HG03354 (cell line): ENCODE measurements at regions not wholly inside any gene's neighbourhood (a gene's known extent, or its start where the extent isn't known, plus 50 kb on each side); places are given as distances from the start of the nearest gene placed in this dataset.
"Not testable (repeated sequence)": the region's sequence is repeated elsewhere in the genome, so short reads cannot be mapped to it uniquely, and the experiment has no call there.

Source experiments
- ATAC-seq: cut with Tn5 transposase; IDR thresholded peaks from one replicate; pipeline ENCODE4 v1.9.1; 2021; ENCODE audit warnings: mild to moderate bottlenecking; ENCODE audit not compliant: unreplicated experiment, poor library complexity, severe bottlenecking

GRCh38 chr5:104942735-104943134 is 1380.1 kb upstream of the NUDT12 start:
- ATAC-seq = no peak

- no peak for ATAC-seq
Observed at GRCh38 chr5:104941030-104941645, 1378.5 kb upstream of the NUDT12 start.

- no peak for ATAC-seq
Observed at GRCh38 chr5:104937598-104937997, 1375.0 kb upstream of the NUDT12 start.

DNA sequence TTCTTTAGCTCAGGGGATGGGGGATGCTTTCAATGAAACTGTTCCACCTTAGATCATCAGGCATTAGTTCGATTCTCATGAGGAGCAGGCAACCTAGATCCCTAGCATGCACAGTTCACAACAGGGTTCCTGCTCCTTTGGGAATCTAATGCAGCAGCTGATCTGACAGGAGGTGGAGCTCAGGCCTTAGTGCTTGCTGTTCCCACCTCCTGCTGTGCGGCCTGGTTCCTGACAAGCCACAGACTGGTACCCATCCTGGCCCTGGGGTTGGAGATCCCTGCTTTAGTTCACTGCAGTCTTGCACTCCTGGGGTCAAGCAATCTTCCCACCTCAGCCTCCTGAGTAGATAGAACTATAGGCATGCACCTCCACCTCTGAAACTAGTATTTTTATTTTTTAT is 1369.8 kb upstream of the NUDT12 start:
- ATAC-seq = no peak

DNA sequence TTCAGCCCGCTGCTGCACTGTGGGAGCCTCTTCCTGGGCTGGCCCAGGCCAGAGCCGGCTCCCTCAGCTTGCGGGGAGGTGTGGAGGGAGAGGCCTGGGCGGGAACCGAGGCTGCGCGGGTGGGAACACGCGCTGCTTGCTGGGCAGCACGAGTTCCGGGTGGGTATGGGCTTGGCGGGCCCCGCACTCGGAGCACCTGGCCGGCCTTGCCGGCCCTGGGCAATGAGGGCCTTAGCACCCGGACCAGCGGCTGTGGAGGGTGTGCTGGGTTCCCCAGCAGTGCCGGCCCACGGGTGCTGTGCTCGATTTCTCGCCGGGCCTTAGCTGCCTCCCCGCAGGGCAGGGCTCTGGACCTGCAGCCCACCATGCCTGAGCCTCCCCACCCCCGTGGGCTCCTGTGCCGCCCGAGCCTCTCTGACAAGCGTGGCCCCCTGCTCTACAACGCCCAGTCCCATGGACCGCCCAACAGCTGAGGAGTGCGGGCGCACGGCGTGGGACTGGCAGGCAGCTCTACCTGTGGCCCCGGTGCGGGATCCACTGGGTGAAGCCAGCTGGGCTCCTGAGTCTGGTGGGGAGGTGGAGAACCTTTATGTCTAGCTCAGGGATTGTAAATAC is 1366.4 kb upstream of the NUDT12 start:
- ATAC-seq = no peak

GRCh38 chr5:104915226-104915625 is 1352.6 kb upstream of the NUDT12 start:
- no peak for ATAC-seq

DNA sequence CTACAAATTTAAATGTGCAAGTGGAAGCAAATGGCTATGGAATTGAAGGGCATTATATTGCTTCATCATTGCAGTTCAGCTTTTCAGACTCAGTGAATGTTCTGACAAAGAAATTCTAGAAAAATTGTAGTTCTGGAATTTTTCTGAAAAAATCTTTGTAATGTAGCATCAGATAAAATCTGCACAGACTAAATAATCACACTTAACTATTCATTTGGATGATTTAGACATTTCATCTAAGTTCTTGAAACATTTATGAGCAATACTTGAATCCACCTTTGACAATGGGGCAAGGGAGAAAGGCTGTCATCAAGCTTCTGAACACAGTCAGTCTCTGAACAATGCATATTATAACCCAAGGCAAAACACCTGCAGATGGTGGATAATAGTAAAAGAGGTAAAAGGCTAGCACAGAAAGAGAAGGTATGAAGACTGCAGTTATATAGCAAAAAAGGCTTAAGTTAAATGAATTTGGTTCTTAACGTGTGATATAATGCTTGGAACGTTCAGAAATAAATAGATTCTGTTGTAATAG is 1352.0 kb upstream of the NUDT12 start:
- ATAC-seq = no peak

DNA sequence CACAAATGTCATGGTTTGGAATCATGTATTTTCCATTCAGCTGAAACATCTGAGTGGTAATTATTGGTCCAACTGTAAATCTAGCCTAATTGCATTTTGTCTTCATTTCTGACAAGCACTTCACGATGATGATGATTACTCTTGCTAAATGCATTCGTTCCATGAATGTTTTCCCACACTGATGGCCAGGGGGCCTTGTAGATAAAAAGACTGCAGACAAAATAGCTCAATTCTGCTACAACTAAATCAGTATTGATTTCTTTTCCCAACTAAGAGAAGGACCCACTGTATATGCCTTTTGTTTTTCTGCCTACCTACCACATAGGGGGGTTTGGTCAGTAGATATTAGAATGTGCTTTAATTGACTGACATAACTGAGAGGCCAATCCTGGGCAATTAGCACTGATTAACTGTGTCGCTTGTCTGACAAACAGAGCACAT is 1351.3 kb upstream of the NUDT12 start:
- ATAC-seq = no peak

- no peak for ATAC-seq
Observed at GRCh38 chr5:104909803-104910202, 1347.2 kb upstream of the NUDT12 start.

GRCh38 chr5:104904561-104904960 is 1342.0 kb upstream of the NUDT12 start:
- no peak for ATAC-seq

DNA sequence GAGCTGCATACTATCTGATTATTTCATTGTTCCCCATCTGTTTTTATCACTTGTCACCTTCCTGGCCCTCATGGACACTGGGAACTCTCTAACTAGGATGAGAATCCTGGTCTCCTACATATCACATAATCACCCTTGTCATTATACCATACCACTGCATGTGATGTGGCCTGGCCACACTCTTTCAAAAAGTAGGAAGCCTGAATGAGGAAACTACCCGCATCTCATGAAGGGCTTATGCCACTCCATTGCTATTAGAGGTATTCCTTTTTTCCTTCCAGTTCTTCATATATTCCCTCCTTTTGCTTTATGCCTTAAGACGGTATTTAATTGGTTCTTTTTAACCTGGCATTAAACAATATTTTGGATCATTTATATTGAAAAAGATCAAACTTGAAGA is 1341.4 kb upstream of the NUDT12 start:
- ATAC-seq = no peak

GRCh38 chr5:104891596-104891995 is 1329.0 kb upstream of the NUDT12 start:
- no peak for ATAC-seq

GRCh38 chr5:104890767-104891166 is 1328.2 kb upstream of the NUDT12 start:
- ATAC-seq = no peak

- no peak for ATAC-seq
Observed at GRCh38 chr5:104859437-104859836, 1296.8 kb upstream of the NUDT12 start.

- not testable (repeated sequence) for ATAC-seq
Observed at GRCh38 chr5:104852099-104852498, 1289.5 kb upstream of the NUDT12 start.

DNA sequence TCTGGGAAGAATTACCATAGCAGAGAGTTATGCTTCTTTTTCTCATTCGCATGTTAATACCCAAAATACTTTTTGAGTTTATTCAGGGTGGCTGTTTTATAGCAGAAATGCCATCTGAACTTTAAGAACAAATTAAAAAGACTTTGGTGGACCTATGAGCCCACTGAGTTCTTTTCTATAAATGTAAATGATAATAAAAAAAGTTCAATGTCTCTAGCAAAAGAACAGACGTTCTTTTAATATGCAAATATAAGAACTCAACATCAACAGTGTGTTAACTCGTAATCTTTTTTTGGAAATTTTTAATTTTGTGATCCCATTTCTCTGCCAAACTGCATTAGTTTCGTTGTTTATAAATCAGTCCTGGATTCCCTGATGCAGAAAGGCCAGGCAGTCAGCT is 1283.0 kb upstream of the NUDT12 start:
- no peak for ATAC-seq

- ATAC-seq = no peak
Observed at GRCh38 chr5:104843822-104844221, 1281.2 kb upstream of the NUDT12 start.

DNA sequence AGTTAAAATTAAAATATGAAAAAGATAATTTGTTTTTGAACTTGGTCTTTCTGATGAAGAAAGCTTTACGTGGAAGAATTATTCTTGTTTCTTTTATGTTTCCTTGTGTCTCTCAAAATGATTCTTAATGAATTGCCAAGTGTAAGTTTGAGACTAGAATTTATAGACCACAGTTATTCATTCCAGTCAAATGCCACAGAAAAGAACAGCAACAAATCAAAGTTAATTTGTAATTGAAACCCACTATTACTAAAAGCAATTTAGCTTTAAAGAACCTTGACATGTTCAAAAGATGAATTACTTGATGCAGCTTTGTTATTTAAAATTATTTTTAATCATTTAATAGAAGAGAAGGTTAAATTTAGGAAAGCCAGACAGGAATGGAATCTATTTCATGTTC is 1277.7 kb upstream of the NUDT12 start:
- no peak for ATAC-seq

DNA sequence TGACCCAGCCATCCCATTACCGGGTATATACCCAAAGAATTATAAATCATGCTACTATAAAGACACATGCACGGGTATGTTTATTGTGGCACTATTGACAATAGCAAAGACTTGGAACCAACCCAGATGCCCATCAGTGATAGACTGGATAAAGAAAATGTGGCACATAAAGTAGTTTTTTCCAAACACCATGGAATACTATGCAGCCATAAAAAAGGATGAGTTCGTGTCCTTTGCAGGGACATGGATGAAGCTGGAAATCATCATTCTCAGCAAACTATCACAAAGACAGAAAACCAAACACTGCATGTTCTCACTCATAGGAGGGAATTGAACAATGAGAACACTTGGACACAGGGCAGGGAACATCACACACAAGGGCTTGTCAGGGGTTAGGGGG is 1268.9 kb upstream of the NUDT12 start:
- ATAC-seq = not testable (repeated sequence)

DNA sequence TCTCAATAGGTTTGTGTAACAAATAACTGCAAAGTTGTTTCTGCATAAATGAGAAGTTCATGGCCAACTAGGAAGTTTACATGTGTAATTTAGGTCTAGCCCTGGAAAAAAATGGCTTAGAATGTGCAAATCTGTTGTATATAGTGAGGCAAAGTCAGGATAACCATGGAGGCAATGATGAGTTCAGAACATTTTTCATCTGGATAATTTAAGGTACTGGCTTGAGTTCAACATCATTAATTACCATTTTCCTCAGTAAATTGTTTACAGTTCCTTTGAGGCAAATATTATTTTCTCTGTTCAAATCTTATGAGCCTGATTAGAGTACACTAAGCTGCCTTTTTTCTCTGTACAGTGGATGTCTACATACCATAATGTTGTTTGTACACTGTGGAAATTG is 1259.0 kb upstream of the NUDT12 start:
- ATAC-seq = no peak

DNA sequence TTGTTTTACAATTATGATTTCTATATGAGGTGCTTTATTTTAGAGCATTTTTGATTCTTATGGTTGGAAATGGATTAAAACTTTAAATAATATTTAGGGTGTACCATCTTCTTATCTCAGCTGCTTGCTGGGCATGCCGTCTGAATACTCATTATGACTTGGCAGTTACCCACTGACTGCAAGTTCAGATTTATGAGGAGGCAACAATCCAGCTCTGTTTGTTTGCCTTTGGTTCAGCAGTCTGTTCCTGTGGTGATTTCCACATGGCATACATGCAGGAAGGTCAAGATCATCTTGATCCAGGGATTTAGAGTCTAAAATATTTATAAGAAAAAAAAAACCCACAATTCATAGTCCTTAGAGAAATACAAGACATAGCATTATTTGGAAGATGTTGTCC is 1254.5 kb upstream of the NUDT12 start:
- ATAC-seq = no peak

DNA sequence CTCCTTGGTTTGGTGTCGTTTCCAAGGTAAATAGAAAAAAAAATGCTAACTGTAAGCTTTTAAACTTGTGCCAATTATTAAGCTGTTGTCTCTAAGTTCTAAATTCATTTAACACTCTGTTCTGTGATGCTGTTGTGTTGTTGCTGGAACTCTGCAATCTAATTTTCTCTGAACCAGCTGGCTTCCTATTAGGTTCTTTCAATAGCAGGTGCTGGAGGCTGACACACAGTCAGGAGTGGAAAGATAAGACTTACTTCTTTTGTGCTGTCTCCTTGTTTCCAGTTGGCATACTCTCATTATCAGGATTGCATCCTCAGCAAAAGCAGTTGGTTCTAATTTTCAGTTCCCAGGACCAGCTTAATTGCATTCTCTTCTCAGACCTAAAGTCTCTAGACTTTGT is 1252.6 kb upstream of the NUDT12 start:
- ATAC-seq = no peak
